OCI-LY7 (cell line): ENCODE measurements at regions not wholly inside any gene's neighbourhood (a gene's known extent, or its start where the extent isn't known, plus 50 kb on each side); places are given as distances from the start of the nearest gene placed in this dataset.

Experiments used
- BruUV-seq: library from RNA; stranded (reverse); fragments of 400-500 nt; replicated peaks from 2 replicates; lab custom pipeline; 2021; lab: Mats Ljungman, UMichigan
- CTCF ChIA-PET: fragments of 300-600 bp; sonication (Branson Sonifier 250); formaldehyde crosslinking; loops from one replicate; lab custom pipeline; 2022; ENCODE audit warnings: antibody characterized with exemption; ENCODE audit not compliant: unreplicated experiment; lab: Charles Lee
- POLR2A ChIA-PET: fragments of 300-600 bp; sonication (Branson Sonifier 250); formaldehyde crosslinking; loops from one replicate; lab custom pipeline; 2022; ENCODE audit warnings: antibody characterized with exemption; lab: Charles Lee
- DNase-seq: peaks from one replicate; pipeline ENCODE4 v3.0.0-alpha.2; 2015; ENCODE audit warnings: low spot score
- H2AFZ ChIP-seq: fragments of 200-600 bp; sonication (generic), shearing (Covaris generic); 2 replicates; pipeline ENCODE4 v1.6.1; 2014; ENCODE audit warnings: mild to moderate bottlenecking, antibody characterized with exemption, low read length, moderate library complexity
- H3K27ac ChIP-seq: fragments of 200-600 bp; sonication (generic); 2 replicates; pipeline ENCODE4 v1.5.1; 2014; ENCODE audit warnings: mixed run types, low read depth, mild to moderate bottlenecking, moderate library complexity, low read length, inconsistent platforms; ENCODE audit not compliant: poor library complexity, severe bottlenecking
- H3K36me3 ChIP-seq: fragments of 200-600 bp; sonication (generic); 2 replicates; pipeline ENCODE4 v1.6.1; 2014; ENCODE audit warnings: mild to moderate bottlenecking, antibody characterized with exemption, low read length, moderate library complexity, mixed read lengths; ENCODE audit not compliant: insufficient read depth
- H3K4me1 ChIP-seq: fragments of 200-600 bp; sonication (generic); 2 replicates; pipeline ENCODE4 v1.5.1; 2014; ENCODE audit warnings: mild to moderate bottlenecking, low read length; ENCODE audit not compliant: insufficient read depth, poor library complexity, severe bottlenecking
- H3K4me2 ChIP-seq: fragments of 200-600 bp; sonication (generic); 2 replicates; pipeline ENCODE4 v1.6.1; 2014; ENCODE audit warnings: mild to moderate bottlenecking, low read length
- H3K4me3 ChIP-seq: fragments of 200-600 bp; sonication (generic); 2 replicates; pipeline ENCODE4 v1.5.1; 2014; ENCODE audit warnings: mild to moderate bottlenecking, low read depth, low read length; ENCODE audit not compliant: poor library complexity, severe bottlenecking
- H3K79me2 ChIP-seq: fragments of 200-600 bp; sonication (generic); 2 replicates; pipeline ENCODE4 v1.6.1; 2016; ENCODE audit warnings: low read depth, mild to moderate bottlenecking, low read length, moderate library complexity, mixed read lengths; ENCODE audit not compliant: insufficient read depth
- H3K9me2 ChIP-seq: fragments of 200-600 bp; sonication (generic); 2 replicates; pipeline ENCODE4 v1.6.1; 2016; ENCODE audit warnings: mild to moderate bottlenecking, low read length, mixed read lengths; ENCODE audit not compliant: insufficient read depth
- H3K9me3 ChIP-seq: fragments of 200-600 bp; sonication (generic); 2 replicates; pipeline ENCODE4 v1.6.1; 2014; ENCODE audit warnings: mild to moderate bottlenecking, mixed run types, low read length, mixed read lengths
- H4K20me1 ChIP-seq: fragments of 200-600 bp; sonication (generic); 2 replicates; pipeline ENCODE4 v1.6.1; 2014; ENCODE audit warnings: mild to moderate bottlenecking, antibody characterized with exemption, low read length, moderate library complexity, mixed read lengths; ENCODE audit not compliant: insufficient read depth
- CTCF ChIP-seq: fragments of 200-600 bp; sonication (generic); conservative IDR thresholded peaks from 2 replicates; pipeline ENCODE4 v1.5.1; 2014; ENCODE audit warnings: mild to moderate bottlenecking, antibody characterized with exemption, low read length, moderate library complexity, mixed read lengths
- EZH2phosphoT487 ChIP-seq: fragments of 200-600 bp; sonication (generic); IDR thresholded peaks from 2 replicates; pipeline ENCODE4 v1.6.1; 2018; ENCODE audit warnings: low read depth, borderline replicate concordance, mild to moderate bottlenecking, mixed run types, antibody characterized with exemption, low read length, moderate library complexity, mixed read lengths
- intact Hi-C: fragments of 100-400 bp; cut with micrococcal nuclease; formaldehyde crosslinking; loops from one replicate; pipeline ENCODE4 v1.10.0; 2022; ENCODE audit not compliant: unreplicated experiment

GRCh38 chr5:33282696-33283095 is 158.1 kb upstream of the TARS1 start:
- TF ChIP-seq CTCF (no peak), EZH2phosphoT487 (no peak)
- POLR2A ChIA-PET: interaction anchor here (0.6 kb wide), 1 partner anchor 117 kb away, joined by 3 read pairs; no protein-coding TSS in a partner anchor
- intact Hi-C loops: no loop called here

GRCh38 chr5:33283243-33283642 is 157.5 kb upstream of the TARS1 start:
- H3K27ac ChIP-seq: no peak overlapping the region
- H3K4me1 ChIP-seq: no peaks in the 10 kb centered on the region
- BruUV-seq: no TSS peak
- intact Hi-C loops: no loop called here
- H3K9me3 ChIP-seq: no peaks in the 10 kb centered on the region
- H3K36me3 ChIP-seq: no peaks in the 10 kb centered on the region
- ChIA-PET POLR2A (interaction anchor here (0.7 kb wide), 1 partner anchor 500 kb away, joined by 5 read pairs; no protein-coding TSS in a partner anchor), CTCF (no interaction called here)
- H4K20me1 ChIP-seq: no peaks in the 10 kb centered on the region
- H3K4me3 ChIP-seq: no peak overlapping the region
- no peaks in the 10 kb centered on the region for H3K9me2 ChIP-seq
- no peaks in the 10 kb centered on the region for H3K79me2 ChIP-seq
- H2AFZ ChIP-seq: no peak overlapping the region
- DNase-seq: no peak
- TF ChIP-seq CTCF (no peak), EZH2phosphoT487 (no peak)
- no peak overlapping the region for H3K4me2 ChIP-seq

More at GRCh38 chr5:33282696-33283095, 158.1 kb upstream of the TARS1 start:
- DNase-seq: no peak
- Histone ChIP-seq H2AFZ (no peak overlapping the region), H3K27ac (no peak overlapping the region), H3K4me2 (no peak overlapping the region), H3K4me1 (no peaks in the 10 kb centered on the region), H3K9me2 (no peaks in the 10 kb centered on the region), H4K20me1 (no peaks in the 10 kb centered on the region), H3K4me3 (no peak overlapping the region), H3K79me2 (no peaks in the 10 kb centered on the region), H3K36me3 (no peaks in the 10 kb centered on the region), H3K9me3 (no peaks in the 10 kb centered on the region)
- CTCF ChIA-PET: no interaction called here
- BruUV-seq: no TSS peak

GRCh38 chr5:33284681-33285080 is 156.1 kb upstream of the TARS1 start:
- no peak for DNase-seq
- H3K4me2 ChIP-seq: no peak overlapping the region
- no peaks in the 10 kb centered on the region for H4K20me1 ChIP-seq
- H3K36me3 ChIP-seq: no peaks in the 10 kb centered on the region
- intact Hi-C loops: no loop called here
- no peak for TF ChIP-seq EZH2phosphoT487
- TF ChIP-seq CTCF: no peak
- CTCF ChIA-PET: no interaction called here
- peak overlapping the region; percentile 45; the same call in 1 of the 2 replicates for H2AFZ ChIP-seq
- no TSS peak for BruUV-seq
- no peak overlapping the region for H3K27ac ChIP-seq
- H3K9me2 ChIP-seq: no peaks in the 10 kb centered on the region
- POLR2A ChIA-PET: no interaction called here
- no peaks in the 10 kb centered on the region for H3K79me2 ChIP-seq
- H3K9me3 ChIP-seq: no peaks in the 10 kb centered on the region
- no peak overlapping the region for H3K4me3 ChIP-seq
- no peaks in the 10 kb centered on the region for H3K4me1 ChIP-seq
